Endothelial cell of umbilical vein (primary cell): ENCODE measurements at regions not wholly inside any gene's neighbourhood (a gene's known extent, or its start where the extent isn't known, plus 50 kb on each side); places are given as distances from the start of the nearest gene placed in this dataset.

ENCODE experiments used
- EZH2 ChIP-seq: IDR thresholded peaks from 2 replicates; pipeline ENCODE4 v1.6.1; 2012; ENCODE audit warnings: borderline replicate concordance, low read depth, mild to moderate bottlenecking, moderate library complexity, low read length, inconsistent platforms; ENCODE audit not compliant: severe bottlenecking
- MYC ChIP-seq: IDR thresholded peaks from one replicate; pipeline ENCODE4 v1.6.1; 2011; ENCODE audit warnings: mild to moderate bottlenecking, low read depth, low read length
- POLR2A ChIP-seq: IDR thresholded peaks from 2 replicates; pipeline ENCODE4 v1.6.1; 2012; ENCODE audit warnings: low read depth, mild to moderate bottlenecking, control low read depth, low read length
- POLR2AphosphoS5 ChIP-seq: IDR thresholded peaks from 2 replicates; pipeline ENCODE4 v1.6.1; 2012; ENCODE audit warnings: low read depth, mild to moderate bottlenecking, control low read depth, low read length, moderate library complexity; ENCODE audit not compliant: insufficient read depth
- TF ChIP-seq, protein P1 (sequence below), 2 donors: IDR thresholded peaks; 1 replicate in 1 of 2; 2 replicates in 1 of 2; pipeline ENCODE4 v1.5.1; 2011; ENCODE audit warnings: low read length in 2 of 2, mild to moderate bottlenecking in 2 of 2, moderate library complexity in 2 of 2, control low read depth in 1 of 2, inconsistent platforms in 1 of 2, low read depth in 1 of 2; ENCODE audit not compliant: insufficient read depth in 1 of 2; ENCODE audit errors: extremely low read depth in 1 of 2

DNA sequence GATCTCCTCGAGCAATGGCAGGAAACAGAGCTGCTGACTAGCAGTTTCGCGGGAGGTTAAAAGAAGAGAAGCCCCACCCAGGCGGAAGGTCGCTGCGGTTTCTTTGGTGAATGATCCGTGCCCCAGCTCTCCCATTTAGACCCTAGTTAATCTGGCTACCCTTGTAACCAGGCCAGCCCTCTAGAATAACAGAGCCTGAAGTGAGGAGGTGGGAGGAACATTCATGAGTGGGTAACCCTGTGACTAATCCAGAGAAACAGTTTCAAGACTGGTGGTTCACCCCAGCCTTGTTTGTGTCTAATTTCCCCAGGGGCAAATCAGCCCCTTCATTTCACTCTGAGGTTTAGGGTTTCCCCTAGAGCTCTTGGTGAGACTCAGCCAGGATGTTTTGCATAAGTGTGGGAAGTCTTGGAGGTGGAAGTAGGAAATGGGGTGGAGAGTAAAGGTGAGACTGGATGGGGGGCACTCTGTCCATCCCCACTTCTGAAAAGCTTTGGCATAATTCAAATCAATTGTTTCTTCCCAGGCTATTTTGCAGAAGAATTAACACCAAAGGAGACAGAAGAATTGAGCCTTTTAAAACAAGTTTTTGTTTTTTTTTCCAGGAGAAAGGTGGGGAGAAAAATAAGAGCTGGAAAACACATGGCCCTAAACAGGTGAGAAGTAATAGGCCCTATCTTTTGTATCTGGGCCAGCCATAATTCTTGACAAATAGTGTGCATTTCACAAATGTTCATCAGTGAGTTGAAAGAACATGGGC lies 303.1 kb downstream of the RPLP1 start:
- TF ChIP-seq, protein P1, sequence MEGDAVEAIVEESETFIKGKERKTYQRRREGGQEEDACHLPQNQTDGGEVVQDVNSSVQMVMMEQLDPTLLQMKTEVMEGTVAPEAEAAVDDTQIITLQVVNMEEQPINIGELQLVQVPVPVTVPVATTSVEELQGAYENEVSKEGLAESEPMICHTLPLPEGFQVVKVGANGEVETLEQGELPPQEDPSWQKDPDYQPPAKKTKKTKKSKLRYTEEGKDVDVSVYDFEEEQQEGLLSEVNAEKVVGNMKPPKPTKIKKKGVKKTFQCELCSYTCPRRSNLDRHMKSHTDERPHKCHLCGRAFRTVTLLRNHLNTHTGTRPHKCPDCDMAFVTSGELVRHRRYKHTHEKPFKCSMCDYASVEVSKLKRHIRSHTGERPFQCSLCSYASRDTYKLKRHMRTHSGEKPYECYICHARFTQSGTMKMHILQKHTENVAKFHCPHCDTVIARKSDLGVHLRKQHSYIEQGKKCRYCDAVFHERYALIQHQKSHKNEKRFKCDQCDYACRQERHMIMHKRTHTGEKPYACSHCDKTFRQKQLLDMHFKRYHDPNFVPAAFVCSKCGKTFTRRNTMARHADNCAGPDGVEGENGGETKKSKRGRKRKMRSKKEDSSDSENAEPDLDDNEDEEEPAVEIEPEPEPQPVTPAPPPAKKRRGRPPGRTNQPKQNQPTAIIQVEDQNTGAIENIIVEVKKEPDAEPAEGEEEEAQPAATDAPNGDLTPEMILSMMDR (IDR thresholded peaks at IDR 0.05; ENCODE audit: extremely low read depth in 1 of 2, insufficient read depth in 1 of 2, low read depth in 1 of 2, low read length in 2 of 2): no peak
- TF ChIP-seq EZH2 (no peak), POLR2A (no peak), MYC (no peak), POLR2AphosphoS5 (no peak)
